ENCODE measurements at regions not wholly inside any gene's neighbourhood (a gene's known extent, or its start where the extent isn't known, plus 50 kb on each side); places are given as distances from the start of the nearest gene placed in this dataset.

- Histone ChIP-seq H3K4me3 (ENCODE audit: insufficient read depth, low read depth, low read length) (no peak overlapping the region), H3K79me2 (ENCODE audit: insufficient read depth, low read length) (no peaks in the 10 kb centered on the region), H3K4me1 (ENCODE audit: insufficient read depth, low read length) (no peaks in the 10 kb centered on the region), H3K27ac (ENCODE audit: low read depth, low read length) (no peak overlapping the region), H3K9me3 (ENCODE audit: insufficient read depth, low read depth, low read length) (no peaks in the 10 kb centered on the region), H2AFZ (ENCODE audit: low read depth, low read length) (no peak overlapping the region), H3K9ac (ENCODE audit: low read length) (no peak overlapping the region), H3K27me3 (ENCODE audit: insufficient read depth, low read length) (no peaks in the 10 kb centered on the region), H4K20me1 (ENCODE audit: insufficient read depth, low read length) (no peaks in the 10 kb centered on the region), H3K4me2 (ENCODE audit: low read length) (no peak overlapping the region), H3K36me3 (ENCODE audit: insufficient read depth, low read length) (no peaks in the 10 kb centered on the region)
- Mint-ChIP-seq H3K4me3 (ENCODE audit: unreplicated experiment) (no peak overlapping the region), H3K27ac (ENCODE audit: unreplicated experiment) (no peak overlapping the region), H3K4me1 (ENCODE audit: low read depth, unreplicated experiment) (peaks cover 5% of the 10 kb centered on the region), H3K27me3 (ENCODE audit: low read depth, unreplicated experiment) (peaks cover 63% of the 10 kb centered on the region), H3K36me3 (ENCODE audit: low read depth, unreplicated experiment) (no peaks in the 10 kb centered on the region), H3K9me3 (ENCODE audit: unreplicated experiment) (no peaks in the 10 kb centered on the region)
- FAIRE-seq (no peak), DNase-seq (ENCODE audit: low read depth) (no peak)
- TF ChIP-seq EZH2 (IDR thresholded peaks at IDR 0.05; ENCODE audit: insufficient read depth, low read length) = no peak
- TF ChIP-seq CTCF (IDR thresholded peaks at IDR 0.05; ENCODE audit: insufficient read depth, low read depth, low read length) = no peak
Observed at GRCh38 chr1:30192969-30193630, 530.3 kb downstream of the MATN1 start.

GRCh38 chr1:30191154-30191702 lies 532.2 kb downstream of the MATN1 start:
- peak; percentile 85 for DNase-seq (ENCODE audit: low read depth)
- H3K79me2 ChIP-seq (ENCODE audit: insufficient read depth, low read length) = no peaks in the 10 kb centered on the region
- H3K9ac ChIP-seq (ENCODE audit: low read length) = no peak overlapping the region
- H3K9me3 ChIP-seq (ENCODE audit: insufficient read depth, low read depth, low read length) = no peaks in the 10 kb centered on the region
- Mint-ChIP-seq H3K4me3 (ENCODE audit: unreplicated experiment) (no peak overlapping the region), H3K4me1 (ENCODE audit: low read depth, unreplicated experiment) (peaks cover 5% of the 10 kb centered on the region), H3K27ac (ENCODE audit: unreplicated experiment) (peak overlapping the region; percentile 20), H3K9me3 (ENCODE audit: unreplicated experiment) (peaks cover 1% of the 10 kb centered on the region), H3K36me3 (ENCODE audit: low read depth, unreplicated experiment) (no peaks in the 10 kb centered on the region), H3K27me3 (ENCODE audit: low read depth, unreplicated experiment) (peaks cover 53% of the 10 kb centered on the region)
- no peaks in the 10 kb centered on the region for H4K20me1 ChIP-seq (ENCODE audit: insufficient read depth, low read length)
- no peak overlapping the region for H2AFZ ChIP-seq (ENCODE audit: low read depth, low read length)
- H3K27ac ChIP-seq (ENCODE audit: low read depth, low read length) = no peak overlapping the region
- no peak overlapping the region for H3K4me3 ChIP-seq (ENCODE audit: insufficient read depth, low read depth, low read length)
- H3K4me2 ChIP-seq (ENCODE audit: low read length) = no peak overlapping the region
- FAIRE-seq = no peak
- no peaks in the 10 kb centered on the region for H3K36me3 ChIP-seq (ENCODE audit: insufficient read depth, low read length)
- no peaks in the 10 kb centered on the region for H3K4me1 ChIP-seq (ENCODE audit: insufficient read depth, low read length)
- H3K27me3 ChIP-seq (ENCODE audit: insufficient read depth, low read length) = no peaks in the 10 kb centered on the region
- TF ChIP-seq CTCF (IDR thresholded peaks at IDR 0.05; ENCODE audit: insufficient read depth, low read depth, low read length) = no peak
- no peak for TF ChIP-seq EZH2 (IDR thresholded peaks at IDR 0.05; ENCODE audit: insufficient read depth, low read length)

- Histone ChIP-seq H3K27ac (ENCODE audit: low read depth, low read length) (no peak overlapping the region), H3K79me2 (ENCODE audit: insufficient read depth, low read length) (no peaks in the 10 kb centered on the region), H3K4me2 (ENCODE audit: low read length) (no peak overlapping the region), H3K4me3 (ENCODE audit: insufficient read depth, low read depth, low read length) (no peak overlapping the region), H3K9me3 (ENCODE audit: insufficient read depth, low read depth, low read length) (no peaks in the 10 kb centered on the region), H3K27me3 (ENCODE audit: insufficient read depth, low read length) (no peaks in the 10 kb centered on the region), H3K36me3 (ENCODE audit: insufficient read depth, low read length) (no peaks in the 10 kb centered on the region), H4K20me1 (ENCODE audit: insufficient read depth, low read length) (no peaks in the 10 kb centered on the region), H2AFZ (ENCODE audit: low read depth, low read length) (no peak overlapping the region), H3K9ac (ENCODE audit: low read length) (no peak overlapping the region), H3K4me1 (ENCODE audit: insufficient read depth, low read length) (no peaks in the 10 kb centered on the region)
- no peak for FAIRE-seq
- Mint-ChIP-seq H3K4me3 (ENCODE audit: unreplicated experiment) (no peak overlapping the region), H3K36me3 (ENCODE audit: low read depth, unreplicated experiment) (no peaks in the 10 kb centered on the region), H3K27ac (ENCODE audit: unreplicated experiment) (peak overlapping the region; percentile 53), H3K4me1 (ENCODE audit: low read depth, unreplicated experiment) (peaks cover 5% of the 10 kb centered on the region), H3K27me3 (ENCODE audit: low read depth, unreplicated experiment) (peaks cover 50% of the 10 kb centered on the region), H3K9me3 (ENCODE audit: unreplicated experiment) (peaks cover 1% of the 10 kb centered on the region)
- no peak for TF ChIP-seq EZH2 (IDR thresholded peaks at IDR 0.05; ENCODE audit: insufficient read depth, low read length)
- TF ChIP-seq CTCF (IDR thresholded peaks at IDR 0.05; ENCODE audit: insufficient read depth, low read depth, low read length) = no peak
- DNase-seq (ENCODE audit: low read depth) = no peak
Observed at GRCh38 chr1:30190511-30191153, 532.8 kb downstream of the MATN1 start.
